Stimulated activated naive CD8-positive, alpha-beta T cell treated with anti-CD3 and anti-CD28 coated beads, Interleukin-15, Interleukin-2, amounts not matched to agents 100 ng/mL and 50 ng/mL, for 24 hours (primary cell): ENCODE measurements at regions not wholly inside any gene's neighbourhood (a gene's known extent, or its start where the extent isn't known, plus 50 kb on each side); places are given as distances from the start of the nearest gene placed in this dataset.

Source experiments
- H3K27ac Mint-ChIP-seq: one replicate; pipeline ENCODE4 v1.8.0; 2021; ENCODE audit warnings: mild to moderate bottlenecking, mixed read lengths
- H3K27me3 Mint-ChIP-seq: one replicate; pipeline ENCODE4 v1.8.0; 2021; ENCODE audit warnings: mixed read lengths
- H3K36me3 Mint-ChIP-seq: one replicate; pipeline ENCODE4 v1.8.0; 2021; ENCODE audit warnings: low read depth, mixed read lengths
- H3K4me1 Mint-ChIP-seq: one replicate; pipeline ENCODE4 v1.8.0; 2021; ENCODE audit warnings: low read depth, mixed read lengths
- H3K4me3 Mint-ChIP-seq: one replicate; pipeline ENCODE4 v1.8.0; 2021; ENCODE audit warnings: mild to moderate bottlenecking, mixed read lengths
- H3K9me3 Mint-ChIP-seq: one replicate; pipeline ENCODE4 v1.8.0; 2021; ENCODE audit warnings: mixed read lengths

DNA sequence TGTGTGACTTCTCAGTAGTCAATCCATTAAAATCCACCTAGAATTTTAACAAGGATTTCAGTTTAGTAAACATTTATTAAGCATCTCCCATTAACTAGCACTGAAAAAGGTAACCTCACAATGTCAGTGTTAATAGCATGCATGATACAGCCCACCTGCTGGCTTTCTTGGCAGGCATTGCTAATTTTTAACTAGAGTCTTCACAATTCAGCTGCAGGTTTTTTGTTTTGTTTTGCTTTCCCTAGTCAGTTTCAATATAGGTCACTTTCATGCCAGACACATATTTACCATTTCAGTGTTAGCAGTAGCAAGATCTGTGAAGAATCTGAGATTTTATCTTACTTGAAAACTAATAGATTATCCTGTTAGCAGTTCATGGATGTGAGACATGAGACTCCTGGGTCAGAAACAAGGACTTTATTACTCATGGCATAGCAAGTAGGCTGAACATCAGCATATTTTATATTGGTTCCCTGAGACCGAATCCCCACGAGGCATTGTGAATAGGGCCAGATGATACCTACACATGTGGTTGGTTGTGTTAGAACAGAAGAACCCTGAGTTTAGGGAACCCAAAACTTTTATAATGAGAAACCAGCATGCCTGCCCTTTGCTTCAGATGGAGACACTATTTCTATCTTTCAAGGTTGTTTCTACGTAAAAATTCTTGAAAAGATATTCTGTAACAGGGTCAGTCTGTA, 198.0 kb upstream of the HTR2A start:
- Mint-ChIP-seq H3K36me3 (no peaks in the 10 kb centered on the region), H3K4me3 (no peak overlapping the region), H3K9me3 (no peaks in the 10 kb centered on the region), H3K27ac (no peak overlapping the region), H3K4me1 (no peaks in the 10 kb centered on the region), H3K27me3 (peaks cover 4% of the 10 kb centered on the region)

DNA sequence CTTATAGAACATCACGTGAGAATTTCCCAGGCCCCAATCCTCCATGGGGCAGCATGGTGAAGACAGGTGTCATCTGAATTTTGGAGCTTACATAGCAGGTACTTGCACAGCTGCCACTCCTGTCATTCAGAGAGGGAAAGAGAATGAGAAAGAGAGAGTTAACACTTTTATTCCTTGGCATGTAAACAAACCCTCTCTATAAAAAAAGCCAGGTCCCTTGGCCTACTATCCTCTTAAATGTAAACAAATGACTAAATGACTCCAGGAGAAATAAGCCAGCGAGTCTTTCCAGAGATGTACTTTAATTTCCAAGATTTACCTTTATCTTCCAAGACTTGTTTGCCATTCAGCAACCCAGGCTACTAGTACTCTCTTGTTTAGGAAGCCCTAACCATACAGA, 195.3 kb upstream of the HTR2A start:
- peaks cover under 1% of the 10 kb centered on the region for H3K27me3 Mint-ChIP-seq
- no peaks in the 10 kb centered on the region for H3K9me3 Mint-ChIP-seq
- no peaks in the 10 kb centered on the region for H3K36me3 Mint-ChIP-seq
- H3K27ac Mint-ChIP-seq: no peak overlapping the region
- no peak overlapping the region for H3K4me3 Mint-ChIP-seq
- H3K4me1 Mint-ChIP-seq: no peaks in the 10 kb centered on the region

DNA sequence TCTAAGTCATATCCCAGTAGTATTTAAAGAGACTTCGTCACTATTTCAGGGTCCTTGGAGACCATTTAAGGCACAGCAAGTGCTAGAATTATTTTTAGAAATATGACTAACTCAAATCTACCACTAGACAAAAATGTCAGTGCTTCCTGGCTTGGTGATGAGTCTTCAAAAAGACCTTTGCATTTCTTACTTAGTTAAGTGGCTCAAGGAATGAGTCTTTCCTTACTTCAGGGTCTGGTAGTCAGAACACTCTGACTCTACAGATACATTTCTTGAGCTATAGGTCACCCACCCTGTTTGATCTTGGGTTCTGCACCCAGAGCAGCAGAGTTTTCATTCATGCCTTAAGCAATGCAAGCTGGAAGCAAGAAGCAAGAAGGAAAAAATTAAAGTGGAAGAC, 191.0 kb upstream of the HTR2A start:
- Mint-ChIP-seq H3K36me3 (no peaks in the 10 kb centered on the region), H3K27ac (no peak overlapping the region), H3K27me3 (no peaks in the 10 kb centered on the region), H3K9me3 (no peaks in the 10 kb centered on the region), H3K4me1 (no peaks in the 10 kb centered on the region), H3K4me3 (no peak overlapping the region)

DNA sequence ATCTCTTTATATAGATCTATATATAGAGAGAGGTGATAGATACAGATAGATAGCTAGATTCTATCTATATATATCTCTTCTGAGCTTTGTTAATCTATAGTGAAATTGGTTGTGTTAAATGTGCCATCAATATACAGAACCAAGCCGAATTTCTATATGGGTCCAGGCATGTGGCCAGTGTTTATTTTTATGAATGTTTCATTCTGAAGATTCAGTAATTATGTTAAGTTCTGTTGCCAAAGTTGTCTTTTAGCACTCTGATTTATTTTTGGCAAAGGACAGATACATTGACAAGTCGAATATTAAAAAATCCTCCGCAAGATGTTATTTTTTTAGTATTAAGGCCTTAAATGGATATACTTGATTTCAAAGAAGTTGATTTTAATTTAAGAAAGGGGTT, 190.4 kb upstream of the HTR2A start:
- Mint-ChIP-seq H3K36me3 (no peaks in the 10 kb centered on the region), H3K4me1 (no peaks in the 10 kb centered on the region), H3K27ac (no peak overlapping the region), H3K27me3 (no peaks in the 10 kb centered on the region), H3K9me3 (no peaks in the 10 kb centered on the region), H3K4me3 (no peak overlapping the region)

DNA sequence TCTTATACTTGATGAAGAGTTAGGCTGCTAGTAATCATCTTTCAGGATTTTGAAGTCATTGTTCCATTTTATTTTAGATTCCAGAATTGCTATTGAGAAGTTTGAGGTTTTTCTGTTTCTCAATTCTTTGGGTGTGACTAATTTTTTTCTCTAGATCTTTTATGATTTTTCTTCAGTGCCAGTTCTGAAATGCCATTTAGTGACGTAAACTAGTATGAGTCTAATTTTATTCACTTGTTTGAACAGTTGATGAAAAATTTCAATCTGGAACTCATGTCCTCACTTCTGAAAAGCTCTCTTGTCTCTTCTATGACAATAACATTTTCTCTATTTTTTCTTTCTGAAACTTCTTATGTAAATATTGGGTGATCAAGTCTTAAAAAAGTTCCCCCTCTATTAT, 188.5 kb upstream of the HTR2A start:
- H3K4me1 Mint-ChIP-seq: no peaks in the 10 kb centered on the region

DNA sequence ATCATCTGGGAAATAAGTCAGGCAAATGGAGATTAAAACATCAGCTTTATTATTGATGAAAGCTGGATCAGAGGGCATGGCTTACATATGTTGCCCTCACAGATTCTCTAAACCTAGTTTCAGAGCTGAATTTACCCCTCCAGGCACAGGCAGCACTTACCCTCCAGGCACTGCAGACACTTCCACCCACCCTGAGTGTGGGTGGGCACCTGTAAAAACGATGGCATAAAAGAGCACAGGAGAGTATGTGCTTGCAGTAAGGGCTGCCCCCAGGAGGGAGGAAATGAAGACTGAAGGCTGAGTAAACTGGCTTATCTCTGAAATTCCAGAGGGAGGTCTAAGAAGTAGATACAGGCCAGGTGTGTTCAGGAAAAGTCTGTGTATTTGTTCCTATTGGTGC, 185.0 kb upstream of the HTR2A start:
- Mint-ChIP-seq H3K36me3 (no peaks in the 10 kb centered on the region), H3K9me3 (no peaks in the 10 kb centered on the region), H3K27ac (no peak overlapping the region), H3K4me1 (no peaks in the 10 kb centered on the region), H3K27me3 (no peaks in the 10 kb centered on the region), H3K4me3 (no peak overlapping the region)

More for the DNA sequence above, 188.5 kb upstream of the HTR2A start:
- Mint-ChIP-seq H3K36me3 (no peaks in the 10 kb centered on the region), H3K4me3 (no peak overlapping the region), H3K27me3 (no peaks in the 10 kb centered on the region), H3K27ac (no peak overlapping the region), H3K9me3 (no peaks in the 10 kb centered on the region)

DNA sequence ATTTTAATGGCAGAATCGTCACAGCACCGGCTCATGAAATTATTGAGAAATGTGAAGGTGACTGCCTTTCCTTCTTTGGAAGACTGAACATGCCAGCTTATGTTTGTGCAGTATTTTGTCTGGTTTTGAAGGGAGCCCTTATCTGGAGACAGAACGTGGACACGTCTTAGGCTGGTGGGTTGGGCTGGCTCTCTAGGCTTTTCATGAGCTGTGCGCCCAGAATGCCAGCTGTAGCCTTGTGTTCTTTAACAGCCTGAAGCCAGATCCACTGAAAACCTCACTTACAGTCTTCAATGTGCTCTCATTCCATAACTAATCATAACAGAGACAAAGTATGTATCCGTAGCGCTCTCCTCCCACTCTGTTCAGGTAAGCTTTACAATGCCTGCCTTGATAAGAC, 184.4 kb upstream of the HTR2A start:
- Mint-ChIP-seq H3K27me3 (no peaks in the 10 kb centered on the region), H3K4me3 (no peak overlapping the region), H3K4me1 (no peaks in the 10 kb centered on the region), H3K27ac (no peak overlapping the region), H3K36me3 (no peaks in the 10 kb centered on the region), H3K9me3 (no peaks in the 10 kb centered on the region)

DNA sequence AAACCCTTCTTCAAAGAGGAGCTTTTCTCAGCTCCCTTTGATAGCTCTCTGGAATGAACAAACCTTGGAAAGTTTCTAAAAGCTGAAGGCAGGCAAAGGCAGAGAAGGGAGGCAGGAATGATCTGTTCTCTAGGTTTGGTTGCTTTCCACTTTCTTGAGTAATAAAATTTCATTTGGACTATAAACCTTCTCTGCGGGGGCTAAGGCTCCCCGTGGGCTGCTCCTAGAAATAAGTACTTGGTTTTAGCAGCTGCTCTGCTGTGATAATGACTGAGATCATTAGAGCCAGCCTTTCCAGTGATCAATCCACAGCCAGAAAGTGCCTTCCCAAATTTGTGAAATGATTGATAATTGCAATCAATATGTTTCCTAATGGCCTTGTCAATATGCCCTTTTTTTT, 183.8 kb upstream of the HTR2A start:
- no peaks in the 10 kb centered on the region for H3K36me3 Mint-ChIP-seq
- H3K4me3 Mint-ChIP-seq: no peak overlapping the region
- H3K27me3 Mint-ChIP-seq: no peaks in the 10 kb centered on the region
- no peak overlapping the region for H3K27ac Mint-ChIP-seq
- no peaks in the 10 kb centered on the region for H3K9me3 Mint-ChIP-seq
- H3K4me1 Mint-ChIP-seq: no peaks in the 10 kb centered on the region

DNA sequence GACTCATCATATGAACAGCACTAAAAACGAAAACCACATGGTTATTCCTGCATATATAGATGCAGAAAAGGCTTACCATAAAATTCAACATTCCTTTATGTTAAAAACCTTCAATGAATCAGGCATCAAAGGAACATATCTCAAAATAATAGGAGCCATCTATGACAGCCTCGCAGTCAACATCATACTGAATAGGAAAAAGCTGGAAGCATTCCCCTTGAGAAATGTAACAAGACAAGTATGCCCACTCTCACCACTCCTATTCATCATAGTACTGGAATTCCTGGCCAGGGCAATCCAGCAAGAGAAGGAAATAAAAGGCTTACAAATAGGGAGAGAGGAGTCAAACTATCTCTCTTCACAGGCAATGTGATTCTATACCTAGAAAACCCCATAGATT, 179.6 kb upstream of the HTR2A start:
- Mint-ChIP-seq H3K4me1 (no peaks in the 10 kb centered on the region), H3K27me3 (no peaks in the 10 kb centered on the region), H3K9me3 (peaks cover 11% of the 10 kb centered on the region), H3K4me3 (no peak overlapping the region), H3K27ac (no peak overlapping the region), H3K36me3 (no peaks in the 10 kb centered on the region)

DNA sequence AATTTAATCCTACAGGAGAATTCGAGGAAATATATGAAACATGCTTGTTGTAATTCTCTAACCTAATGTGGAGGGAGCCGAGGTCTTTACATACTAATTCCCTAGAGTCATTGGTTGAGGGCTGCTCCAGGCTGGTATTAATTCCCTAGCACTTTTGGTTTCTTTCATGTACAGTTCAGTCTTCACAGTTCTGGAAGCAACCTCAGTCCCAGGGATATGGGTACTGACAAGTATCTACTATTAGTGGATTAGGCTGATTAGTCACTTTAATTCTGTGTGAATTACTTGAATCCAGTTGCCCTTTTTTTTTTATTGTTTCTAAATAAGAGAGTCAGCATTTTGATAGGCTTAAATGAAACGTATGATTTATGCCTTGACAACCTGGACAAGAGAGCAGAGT, 172.3 kb upstream of the HTR2A start:
- no peaks in the 10 kb centered on the region for H3K9me3 Mint-ChIP-seq
- H3K27ac Mint-ChIP-seq: no peak overlapping the region
- H3K36me3 Mint-ChIP-seq: no peaks in the 10 kb centered on the region
- H3K4me3 Mint-ChIP-seq: no peak overlapping the region
- peaks cover 5% of the 10 kb centered on the region for H3K27me3 Mint-ChIP-seq
- H3K4me1 Mint-ChIP-seq: no peaks in the 10 kb centered on the region

DNA sequence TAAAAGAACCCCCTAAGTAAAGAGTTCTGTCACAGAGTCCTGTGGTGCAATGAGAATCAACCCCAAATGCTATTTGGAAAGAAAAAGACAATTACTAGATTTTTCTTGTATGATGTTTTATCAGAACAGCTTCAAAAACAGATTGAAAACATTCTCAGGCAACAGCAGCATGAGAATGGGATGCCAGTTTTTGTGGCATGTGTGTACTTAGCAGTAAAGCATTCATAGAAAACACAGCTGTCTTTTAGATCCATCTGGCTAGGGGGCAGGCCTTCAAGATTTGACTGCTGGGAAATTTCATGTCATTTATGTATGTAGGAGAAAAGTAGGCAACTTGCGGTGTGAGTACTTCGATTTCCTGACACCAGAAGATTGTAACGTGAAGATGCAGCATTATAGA, 170.5 kb upstream of the HTR2A start:
- Mint-ChIP-seq H3K27me3 (peaks cover 5% of the 10 kb centered on the region), H3K4me1 (no peaks in the 10 kb centered on the region), H3K4me3 (no peak overlapping the region), H3K27ac (no peak overlapping the region), H3K9me3 (no peaks in the 10 kb centered on the region), H3K36me3 (no peaks in the 10 kb centered on the region)

DNA sequence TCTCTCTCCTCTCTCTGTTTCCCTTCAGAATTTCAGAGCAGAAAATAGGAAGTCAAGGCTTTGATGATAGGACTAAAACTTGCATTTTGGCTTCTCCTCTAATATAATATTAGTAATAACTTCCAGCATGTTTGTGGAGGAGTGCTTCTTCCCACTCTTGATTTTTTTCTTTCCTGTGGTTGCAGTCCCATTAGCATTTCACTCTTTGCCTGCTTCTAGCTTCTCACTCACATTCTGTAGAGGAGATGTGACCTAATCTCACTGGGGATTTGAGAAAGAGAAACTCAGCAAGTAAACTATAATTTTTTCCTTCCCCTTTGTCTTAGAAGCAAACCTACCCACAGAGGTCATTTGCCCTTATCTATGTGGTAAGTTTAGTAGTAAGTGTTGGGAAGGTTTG, 169.4 kb upstream of the HTR2A start:
- H3K4me3 Mint-ChIP-seq: no peak overlapping the region
- H3K27ac Mint-ChIP-seq: no peak overlapping the region
- H3K36me3 Mint-ChIP-seq: no peaks in the 10 kb centered on the region
- H3K27me3 Mint-ChIP-seq: peaks cover 5% of the 10 kb centered on the region
- peaks cover 4% of the 10 kb centered on the region for H3K9me3 Mint-ChIP-seq
- H3K4me1 Mint-ChIP-seq: no peaks in the 10 kb centered on the region

DNA sequence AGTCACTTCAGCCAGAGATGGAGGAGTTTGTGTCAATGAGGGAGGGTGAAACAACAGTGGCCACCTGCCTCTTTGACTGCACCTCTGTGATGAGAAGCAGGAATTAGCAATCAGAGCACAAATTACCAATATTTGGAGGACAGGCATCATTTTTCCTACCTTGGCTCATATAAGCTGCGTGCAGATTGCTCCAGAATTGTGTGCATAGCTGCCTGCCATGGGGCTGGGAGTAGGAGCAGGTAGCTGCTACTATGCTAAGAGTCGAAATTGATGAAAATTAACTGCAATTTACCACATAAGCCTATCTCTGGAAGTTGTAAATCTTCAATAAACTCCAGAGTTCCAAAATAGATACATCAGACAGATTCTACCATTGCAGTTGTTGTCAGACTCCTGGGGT, 167.5 kb upstream of the HTR2A start:
- H3K4me1 Mint-ChIP-seq: no peaks in the 10 kb centered on the region

DNA sequence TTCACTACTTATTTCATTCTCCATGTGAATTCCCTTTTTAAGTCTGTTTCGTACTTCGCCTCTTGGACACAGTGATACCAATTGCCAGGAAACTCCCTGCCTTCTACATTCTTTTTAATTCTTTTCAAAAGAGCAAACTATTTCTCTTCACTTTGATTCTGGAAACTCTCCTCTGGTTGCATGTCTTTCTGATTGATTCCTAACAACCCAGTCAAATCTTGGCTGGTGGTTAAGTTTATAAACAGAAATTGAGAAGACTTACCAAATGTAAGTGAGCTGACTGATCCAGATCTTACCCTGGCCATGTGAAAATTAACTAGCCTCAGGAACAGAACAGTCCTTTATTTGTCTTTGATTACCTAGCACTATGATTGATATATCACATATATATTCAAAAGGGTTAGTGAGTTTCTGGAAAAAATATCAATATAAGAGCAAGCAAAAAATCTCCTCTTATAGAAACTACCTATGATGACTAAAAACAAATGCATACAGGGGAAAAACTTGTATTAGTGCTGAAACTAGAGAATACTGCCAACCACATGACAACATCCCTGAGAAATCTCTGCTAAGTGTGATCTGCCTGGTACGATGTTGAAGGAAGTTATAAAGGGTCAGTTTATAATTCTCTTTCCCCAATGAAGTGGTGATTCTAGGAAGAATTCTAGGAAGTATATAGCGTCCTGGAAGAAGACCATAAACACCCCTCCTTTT, 152.6 kb upstream of the HTR2A start:
- peaks cover 14% of the 10 kb centered on the region for H3K27me3 Mint-ChIP-seq
- no peaks in the 10 kb centered on the region for H3K4me1 Mint-ChIP-seq
- H3K27ac Mint-ChIP-seq: no peak overlapping the region

More for the DNA sequence above, 167.5 kb upstream of the HTR2A start:
- Mint-ChIP-seq H3K4me3 (no peak overlapping the region), H3K27ac (no peak overlapping the region), H3K36me3 (no peaks in the 10 kb centered on the region), H3K9me3 (peaks cover 14% of the 10 kb centered on the region), H3K27me3 (peaks cover 5% of the 10 kb centered on the region)

DNA sequence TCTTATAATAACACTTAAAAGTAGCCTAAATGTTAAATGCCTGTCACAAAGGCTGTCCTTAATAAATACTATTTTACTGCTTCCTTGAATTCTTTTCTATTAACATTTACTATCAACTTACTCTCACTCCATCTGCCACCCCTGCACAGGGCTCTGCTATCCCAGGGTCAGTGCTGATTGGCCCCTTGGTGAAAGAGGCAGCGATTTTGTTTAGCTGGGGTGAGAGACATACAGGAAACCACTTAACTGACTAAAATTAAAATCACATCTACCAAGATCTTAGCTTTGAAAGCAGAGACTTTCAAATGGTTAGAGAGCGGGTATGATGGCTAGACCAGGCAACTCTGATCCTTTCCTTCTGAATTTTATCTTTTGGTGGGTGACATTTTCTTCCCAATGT, 149.9 kb upstream of the HTR2A start:
- H3K4me3 Mint-ChIP-seq: no peak overlapping the region
- H3K27ac Mint-ChIP-seq: no peak overlapping the region
- peaks cover 14% of the 10 kb centered on the region for H3K27me3 Mint-ChIP-seq
- H3K4me1 Mint-ChIP-seq: no peaks in the 10 kb centered on the region
- H3K9me3 Mint-ChIP-seq: no peaks in the 10 kb centered on the region
- no peaks in the 10 kb centered on the region for H3K36me3 Mint-ChIP-seq

More for the DNA sequence above, 152.6 kb upstream of the HTR2A start:
- H3K9me3 Mint-ChIP-seq: no peaks in the 10 kb centered on the region
- H3K4me3 Mint-ChIP-seq: no peak overlapping the region
- H3K36me3 Mint-ChIP-seq: no peaks in the 10 kb centered on the region

DNA sequence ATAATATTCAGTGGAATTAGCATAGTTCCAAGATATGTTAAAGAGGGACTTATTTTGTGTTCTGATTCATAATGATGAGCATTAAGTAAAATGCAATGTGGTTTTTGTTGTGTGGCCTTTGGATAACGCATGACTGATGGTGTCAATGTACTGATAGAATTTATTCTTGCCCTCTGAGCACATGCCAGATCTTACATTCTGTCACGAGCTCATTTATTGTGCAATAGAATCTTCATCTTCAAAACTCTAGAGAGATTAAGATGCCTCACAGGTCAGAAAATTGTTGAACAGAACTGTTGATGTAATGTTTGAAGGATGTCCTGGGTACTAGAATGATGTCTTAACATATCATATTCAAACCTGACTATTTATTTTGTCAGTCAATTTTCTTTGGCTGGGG, 148.0 kb upstream of the HTR2A start:
- no peaks in the 10 kb centered on the region for H3K4me1 Mint-ChIP-seq
- no peaks in the 10 kb centered on the region for H3K9me3 Mint-ChIP-seq
- H3K27ac Mint-ChIP-seq: no peak overlapping the region
- H3K36me3 Mint-ChIP-seq: no peaks in the 10 kb centered on the region
- no peak overlapping the region for H3K4me3 Mint-ChIP-seq
- peaks cover 17% of the 10 kb centered on the region for H3K27me3 Mint-ChIP-seq
